ENCODE measurements at regions not wholly inside any gene's neighbourhood (a gene's known extent, or its start where the extent isn't known, plus 50 kb on each side); places are given as distances from the start of the nearest gene placed in this dataset.
A peak's percentile ranks its signal among the peaks of the same experiment; 100 is the strongest.

DNA sequence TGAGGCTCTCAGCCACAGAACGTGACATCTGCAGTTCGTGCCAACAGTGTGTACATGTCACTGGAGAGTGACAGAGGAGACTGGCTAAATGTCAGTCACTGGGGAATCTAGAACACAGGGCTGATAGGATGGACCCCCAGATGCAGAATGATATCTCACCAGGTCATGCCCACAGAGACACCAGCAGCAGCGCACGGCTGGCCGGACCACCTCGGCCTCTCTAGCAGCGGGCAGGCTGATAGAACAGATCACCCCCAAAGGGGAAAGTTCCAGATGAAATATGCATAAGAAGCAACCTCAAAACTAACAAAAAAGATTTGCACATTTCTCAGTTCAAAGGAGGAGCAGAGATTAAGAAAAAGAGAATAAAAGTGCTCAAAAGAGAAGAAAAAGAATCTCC, 266.5 kb downstream of the SEC23A start:
- Histone ChIP-seq H3K27ac (no peak overlapping the region), H3K36me3 (no peaks in the 10 kb centered on the region), H3K27me3 (ENCODE audit: low read depth) (no peaks in the 10 kb centered on the region), H3K4me3 (no peak overlapping the region), H3K4me1 (peaks cover 17% of the 10 kb centered on the region), H3K9me3 (no peaks in the 10 kb centered on the region)
- TF ChIP-seq CTCF (IDR thresholded peaks at IDR 0.05), result no peak
- ATAC-seq (no peak), DNase-seq (no peak)
- intact Hi-C loops (cut with DNase I), result no loop called here

DNA sequence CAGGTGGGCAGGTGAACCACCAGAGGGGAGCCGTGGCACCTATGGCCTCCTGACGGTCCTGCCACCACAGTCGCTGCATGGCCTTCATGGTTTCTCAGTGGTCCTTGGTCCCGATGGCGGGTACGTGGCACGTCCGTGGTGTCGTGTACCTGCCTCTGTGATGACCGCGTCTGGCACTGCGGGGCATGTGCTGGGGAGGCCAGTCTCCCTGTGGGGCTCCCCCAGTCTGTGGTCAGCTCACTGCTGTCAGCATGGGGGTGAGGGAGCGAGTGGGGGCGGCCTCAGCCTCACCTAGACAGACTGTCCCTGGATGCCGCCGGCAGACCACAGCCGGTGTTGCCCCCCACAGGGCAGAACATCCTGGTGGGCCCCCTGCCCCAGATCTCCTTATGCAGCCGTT, 267.2 kb downstream of the SEC23A start:
- H3K36me3 ChIP-seq, result no peaks in the 10 kb centered on the region
- H3K9me3 ChIP-seq, result no peaks in the 10 kb centered on the region
- DNase-seq (no peak), ATAC-seq (peak in 1 of 2 donors; percentile 19)
- TF ChIP-seq CTCF (IDR thresholded peaks at IDR 0.05), result no peak
- H3K4me3 ChIP-seq, result no peak overlapping the region
- no peak overlapping the region for H3K27ac ChIP-seq
- no peaks in the 10 kb centered on the region for H3K27me3 ChIP-seq (ENCODE audit: low read depth)
- H3K4me1 ChIP-seq, result peaks cover 17% of the 10 kb centered on the region
- intact Hi-C loops (cut with DNase I), result no loop called here

- TF ChIP-seq CTCF (IDR thresholded peaks at IDR 0.05), result no peak
- ATAC-seq (peak; percentile 59 to 68), DNase-seq (no peak)
- no peak overlapping the region for H3K27ac ChIP-seq
- H3K36me3 ChIP-seq, result no peaks in the 10 kb centered on the region
- no peaks in the 10 kb centered on the region for H3K9me3 ChIP-seq
- H3K4me1 ChIP-seq, result peaks cover 10% of the 10 kb centered on the region
- H3K4me3 ChIP-seq, result no peak overlapping the region
- H3K27me3 ChIP-seq (ENCODE audit: low read depth), result no peaks in the 10 kb centered on the region
- intact Hi-C loops (cut with DNase I), result no loop called here
Observed at GRCh38 chr14:38828183-38828827, 274.7 kb downstream of the SEC23A start.

DNA sequence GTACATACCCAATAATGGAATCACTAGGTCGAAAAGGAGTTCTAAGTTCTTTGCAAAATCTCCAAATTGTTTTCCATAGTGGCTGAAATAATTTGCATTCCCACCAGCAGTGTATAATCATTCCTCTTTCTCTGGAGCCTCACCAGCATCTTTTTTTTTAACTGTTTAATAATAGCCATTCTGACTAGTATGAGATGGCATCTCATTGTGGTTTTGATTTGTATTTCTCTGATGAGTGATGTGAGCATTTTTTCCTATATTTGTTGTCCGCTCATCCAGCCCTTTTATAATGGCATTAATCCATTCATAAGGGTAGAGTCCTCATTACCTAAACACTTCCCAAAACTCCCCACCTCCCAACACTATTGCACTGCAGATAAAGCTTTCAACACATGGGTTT, 278.3 kb downstream of the SEC23A start:
- H3K4me3 ChIP-seq, result no peak overlapping the region

DNA sequence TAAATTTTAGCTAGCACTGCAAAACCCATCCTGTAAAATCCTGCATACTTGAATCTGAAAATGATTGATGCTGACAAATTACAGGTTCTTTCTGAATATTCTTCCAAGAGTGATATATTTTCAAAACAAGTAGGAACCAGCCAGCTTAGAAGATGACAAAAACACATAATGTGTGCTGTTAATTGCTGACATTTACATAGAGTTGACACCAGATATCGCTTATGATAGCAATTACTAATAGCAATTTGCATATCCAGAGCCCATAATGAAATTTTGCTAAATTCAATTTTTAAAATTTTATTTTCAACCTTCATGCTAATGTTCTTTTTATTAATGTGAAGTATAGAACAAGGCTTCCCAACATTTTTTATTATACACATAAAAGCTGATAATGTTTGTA, 284.5 kb downstream of the SEC23A start:
- ATAC-seq, result no peak

More for the DNA sequence above, 278.3 kb downstream of the SEC23A start:
- Histone ChIP-seq H3K9me3 (no peaks in the 10 kb centered on the region), H3K4me1 (peaks cover 10% of the 10 kb centered on the region), H3K27me3 (ENCODE audit: low read depth) (no peaks in the 10 kb centered on the region), H3K36me3 (no peaks in the 10 kb centered on the region), H3K27ac (no peak overlapping the region)
- ATAC-seq (no peak), DNase-seq (no peak)
- TF ChIP-seq CTCF (IDR thresholded peaks at IDR 0.05), result no peak
- intact Hi-C loops (cut with DNase I), result no loop called here

More for the DNA sequence above, 284.5 kb downstream of the SEC23A start:
- H3K9me3 ChIP-seq, result no peaks in the 10 kb centered on the region
- H3K27ac ChIP-seq, result no peak overlapping the region
- H3K27me3 ChIP-seq (ENCODE audit: low read depth), result no peaks in the 10 kb centered on the region
- no peaks in the 10 kb centered on the region for H3K4me1 ChIP-seq
- no peak for DNase-seq
- no peaks in the 10 kb centered on the region for H3K36me3 ChIP-seq
- no peak overlapping the region for H3K4me3 ChIP-seq
- intact Hi-C loops (cut with DNase I), result no loop called here
- no peak for TF ChIP-seq CTCF (IDR thresholded peaks at IDR 0.05)
